ENCODE measurements at regions not wholly inside any gene's neighbourhood (a gene's known extent, or its start where the extent isn't known, plus 50 kb on each side); places are given as distances from the start of the nearest gene placed in this dataset.

DNA sequence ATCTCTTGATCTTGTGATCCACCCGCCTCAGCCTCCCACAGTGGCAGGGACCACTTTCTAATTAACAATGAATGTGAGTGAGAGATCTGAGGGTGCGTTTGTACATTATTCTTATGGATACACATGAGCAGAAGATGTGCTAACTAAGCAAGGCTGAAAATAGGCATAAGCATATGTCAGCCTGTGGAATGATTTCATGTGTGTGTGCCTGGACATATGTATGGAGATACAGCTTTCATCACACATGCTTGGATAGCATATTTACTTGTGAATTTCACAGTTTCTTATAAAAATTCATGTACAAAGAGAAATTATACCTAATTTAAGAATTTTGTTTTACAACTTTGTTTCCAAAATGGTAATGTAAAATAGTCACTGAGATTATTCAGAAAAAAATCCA is 565.6 kb downstream of the MTRR start:
- Histone ChIP-seq H3K27ac (ENCODE audit: low read length) (no peak overlapping the region), H3K9me3 (ENCODE audit: low read length) (no peaks in the 10 kb centered on the region), H3K79me2 (replicated peaks; ENCODE audit: insufficient read depth, low read length) (no peaks in the 10 kb centered on the region), H3K9ac (ENCODE audit: low read length) (no peak overlapping the region), H4K20me1 (ENCODE audit: insufficient read depth) (no peaks in the 10 kb centered on the region), H3F3A (ENCODE audit: insufficient read depth, low read length, poor library complexity, severe bottlenecking) (no peaks in the 10 kb centered on the region), H3K36me3 (ENCODE audit: insufficient read depth, low read length) (no peaks in the 10 kb centered on the region), H3K9me2 (ENCODE audit: insufficient read depth, low read length) (no peaks in the 10 kb centered on the region), H3K4me3 (ENCODE audit: low read length) (no peak overlapping the region), H2AFZ (ENCODE audit: low read depth, low read length) (no peak overlapping the region), H3K27me3 (ENCODE audit: insufficient read depth, low read depth, low read length) (no peaks in the 10 kb centered on the region), H3K4me2 (ENCODE audit: low read length) (no peak overlapping the region)
- no peak for TF ChIP-seq SMC3 (conservative IDR thresholded peaks at IDR 0.05; ENCODE audit: poor library complexity)
- TF ChIP-seq MXI1 (conservative IDR thresholded peaks at IDR 0.05; ENCODE audit: poor library complexity, severe bottlenecking): no peak
- TF ChIP-seq, protein P1, sequence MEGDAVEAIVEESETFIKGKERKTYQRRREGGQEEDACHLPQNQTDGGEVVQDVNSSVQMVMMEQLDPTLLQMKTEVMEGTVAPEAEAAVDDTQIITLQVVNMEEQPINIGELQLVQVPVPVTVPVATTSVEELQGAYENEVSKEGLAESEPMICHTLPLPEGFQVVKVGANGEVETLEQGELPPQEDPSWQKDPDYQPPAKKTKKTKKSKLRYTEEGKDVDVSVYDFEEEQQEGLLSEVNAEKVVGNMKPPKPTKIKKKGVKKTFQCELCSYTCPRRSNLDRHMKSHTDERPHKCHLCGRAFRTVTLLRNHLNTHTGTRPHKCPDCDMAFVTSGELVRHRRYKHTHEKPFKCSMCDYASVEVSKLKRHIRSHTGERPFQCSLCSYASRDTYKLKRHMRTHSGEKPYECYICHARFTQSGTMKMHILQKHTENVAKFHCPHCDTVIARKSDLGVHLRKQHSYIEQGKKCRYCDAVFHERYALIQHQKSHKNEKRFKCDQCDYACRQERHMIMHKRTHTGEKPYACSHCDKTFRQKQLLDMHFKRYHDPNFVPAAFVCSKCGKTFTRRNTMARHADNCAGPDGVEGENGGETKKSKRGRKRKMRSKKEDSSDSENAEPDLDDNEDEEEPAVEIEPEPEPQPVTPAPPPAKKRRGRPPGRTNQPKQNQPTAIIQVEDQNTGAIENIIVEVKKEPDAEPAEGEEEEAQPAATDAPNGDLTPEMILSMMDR (IDR thresholded peaks at IDR 0.05; ENCODE audit: poor library complexity, severe bottlenecking): no peak
- no peak for TF ChIP-seq TAF1 (IDR thresholded peaks at IDR 0.05; ENCODE audit: low read depth)
- no peak for TF ChIP-seq EP300 (conservative IDR thresholded peaks at IDR 0.05; ENCODE audit: poor library complexity, severe bottlenecking)
- no peak for TF ChIP-seq RAD21 (conservative IDR thresholded peaks at IDR 0.05)
- TF ChIP-seq POLR2AphosphoS5 (IDR thresholded peaks at IDR 0.05): no peak

DNA sequence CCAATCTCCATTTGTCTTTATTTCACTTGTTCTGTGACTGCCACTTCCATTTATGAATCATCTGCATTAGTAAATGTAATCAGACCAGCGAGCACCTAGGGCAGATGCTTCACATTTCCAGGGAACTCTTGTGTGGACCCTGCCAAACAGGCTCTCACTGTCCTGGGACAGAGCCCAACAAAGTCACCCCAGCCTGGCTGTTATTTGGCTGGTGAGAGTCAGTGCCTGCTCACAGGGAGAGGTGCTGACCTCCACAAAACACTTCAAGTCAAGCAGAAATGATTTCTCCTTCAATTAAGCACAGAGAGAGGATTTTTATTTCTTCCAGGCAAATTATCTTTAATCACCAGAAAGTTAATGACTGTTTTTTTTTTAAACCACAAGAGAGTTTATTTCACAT is 568.0 kb downstream of the MTRR start:
- H3K9ac ChIP-seq (ENCODE audit: low read length): no peak overlapping the region
- no peak overlapping the region for H3K4me2 ChIP-seq (ENCODE audit: low read length)
- H3F3A ChIP-seq (ENCODE audit: insufficient read depth, low read length, poor library complexity, severe bottlenecking): no peaks in the 10 kb centered on the region
- no peak overlapping the region for H3K4me3 ChIP-seq (ENCODE audit: low read length)
- no peak overlapping the region for H3K27ac ChIP-seq (ENCODE audit: low read length)
- TF ChIP-seq, protein P1 (IDR thresholded peaks at IDR 0.05; ENCODE audit: poor library complexity, severe bottlenecking): no peak
- no peak for TF ChIP-seq EP300 (conservative IDR thresholded peaks at IDR 0.05; ENCODE audit: poor library complexity, severe bottlenecking)
- TF ChIP-seq MXI1 (conservative IDR thresholded peaks at IDR 0.05; ENCODE audit: poor library complexity, severe bottlenecking): no peak
- TF ChIP-seq, protein P2, sequence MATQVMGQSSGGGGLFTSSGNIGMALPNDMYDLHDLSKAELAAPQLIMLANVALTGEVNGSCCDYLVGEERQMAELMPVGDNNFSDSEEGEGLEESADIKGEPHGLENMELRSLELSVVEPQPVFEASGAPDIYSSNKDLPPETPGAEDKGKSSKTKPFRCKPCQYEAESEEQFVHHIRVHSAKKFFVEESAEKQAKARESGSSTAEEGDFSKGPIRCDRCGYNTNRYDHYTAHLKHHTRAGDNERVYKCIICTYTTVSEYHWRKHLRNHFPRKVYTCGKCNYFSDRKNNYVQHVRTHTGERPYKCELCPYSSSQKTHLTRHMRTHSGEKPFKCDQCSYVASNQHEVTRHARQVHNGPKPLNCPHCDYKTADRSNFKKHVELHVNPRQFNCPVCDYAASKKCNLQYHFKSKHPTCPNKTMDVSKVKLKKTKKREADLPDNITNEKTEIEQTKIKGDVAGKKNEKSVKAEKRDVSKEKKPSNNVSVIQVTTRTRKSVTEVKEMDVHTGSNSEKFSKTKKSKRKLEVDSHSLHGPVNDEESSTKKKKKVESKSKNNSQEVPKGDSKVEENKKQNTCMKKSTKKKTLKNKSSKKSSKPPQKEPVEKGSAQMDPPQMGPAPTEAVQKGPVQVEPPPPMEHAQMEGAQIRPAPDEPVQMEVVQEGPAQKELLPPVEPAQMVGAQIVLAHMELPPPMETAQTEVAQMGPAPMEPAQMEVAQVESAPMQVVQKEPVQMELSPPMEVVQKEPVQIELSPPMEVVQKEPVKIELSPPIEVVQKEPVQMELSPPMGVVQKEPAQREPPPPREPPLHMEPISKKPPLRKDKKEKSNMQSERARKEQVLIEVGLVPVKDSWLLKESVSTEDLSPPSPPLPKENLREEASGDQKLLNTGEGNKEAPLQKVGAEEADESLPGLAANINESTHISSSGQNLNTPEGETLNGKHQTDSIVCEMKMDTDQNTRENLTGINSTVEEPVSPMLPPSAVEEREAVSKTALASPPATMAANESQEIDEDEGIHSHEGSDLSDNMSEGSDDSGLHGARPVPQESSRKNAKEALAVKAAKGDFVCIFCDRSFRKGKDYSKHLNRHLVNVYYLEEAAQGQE (IDR thresholded peaks at IDR 0.05; ENCODE audit: borderline replicate concordance): no peak
- TF ChIP-seq TAF1 (IDR thresholded peaks at IDR 0.05; ENCODE audit: low read depth): no peak
- no peak for TF ChIP-seq RAD21 (conservative IDR thresholded peaks at IDR 0.05)
- H2AFZ ChIP-seq (ENCODE audit: low read depth, low read length): no peak overlapping the region
- H4K20me1 ChIP-seq (ENCODE audit: insufficient read depth): no peaks in the 10 kb centered on the region
- no peaks in the 10 kb centered on the region for H3K79me2 ChIP-seq (replicated peaks; ENCODE audit: insufficient read depth, low read length)
- no peaks in the 10 kb centered on the region for H3K36me3 ChIP-seq (ENCODE audit: insufficient read depth, low read length)
- H3K9me2 ChIP-seq (ENCODE audit: insufficient read depth, low read length): no peaks in the 10 kb centered on the region
- no peaks in the 10 kb centered on the region for H3K9me3 ChIP-seq (ENCODE audit: low read length)
- H3K27me3 ChIP-seq (ENCODE audit: insufficient read depth, low read depth, low read length): no peaks in the 10 kb centered on the region

All from neural cell (in vitro differentiated cells).